Fibroblast of skin of left quadriceps (primary cell): ENCODE measurements at regions not wholly inside any gene's neighbourhood (a gene's known extent, or its start where the extent isn't known, plus 50 kb on each side); places are given as distances from the start of the nearest gene placed in this dataset.
"Not testable (repeated sequence)": the region's sequence is repeated elsewhere in the genome, so short reads cannot be mapped to it uniquely, and the experiment has no call there.

Source experiments
- DNase-seq, 2 experiments: peaks; one replicate each; pipeline ENCODE4 v3.0.0-alpha.2; 2013; ENCODE audit warnings: low read depth in 2 of 2

DNA sequence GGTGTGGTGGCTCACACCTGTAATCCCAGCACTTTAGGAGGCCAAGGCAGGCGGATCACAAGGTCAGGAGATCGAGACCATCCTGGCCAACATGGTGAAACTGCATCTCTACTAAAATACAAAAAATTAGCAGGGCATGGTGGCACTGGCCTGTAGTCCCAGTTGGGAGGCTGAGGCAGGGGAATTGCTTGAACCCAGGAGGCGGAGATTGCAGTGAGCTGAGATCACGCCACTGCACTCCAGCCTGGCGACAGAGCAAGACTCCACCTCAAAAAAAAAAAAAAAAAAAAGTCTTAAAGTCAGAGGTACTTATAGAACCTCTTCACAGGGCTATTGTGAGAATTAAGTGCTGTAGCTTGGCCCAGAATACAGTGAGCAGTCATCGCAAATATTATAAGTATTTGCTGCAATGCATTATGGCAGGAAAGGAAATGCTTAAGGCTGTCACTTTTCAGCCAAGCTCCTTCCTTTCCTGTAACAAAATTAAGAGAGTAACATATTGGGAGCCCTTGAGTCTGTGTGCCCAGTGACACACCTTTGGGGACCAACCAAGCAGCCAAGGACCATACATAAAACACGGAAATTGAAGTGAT is 110.9 kb upstream of the HAND1 start:
- DNase-seq, result not testable (repeated sequence)

DNA sequence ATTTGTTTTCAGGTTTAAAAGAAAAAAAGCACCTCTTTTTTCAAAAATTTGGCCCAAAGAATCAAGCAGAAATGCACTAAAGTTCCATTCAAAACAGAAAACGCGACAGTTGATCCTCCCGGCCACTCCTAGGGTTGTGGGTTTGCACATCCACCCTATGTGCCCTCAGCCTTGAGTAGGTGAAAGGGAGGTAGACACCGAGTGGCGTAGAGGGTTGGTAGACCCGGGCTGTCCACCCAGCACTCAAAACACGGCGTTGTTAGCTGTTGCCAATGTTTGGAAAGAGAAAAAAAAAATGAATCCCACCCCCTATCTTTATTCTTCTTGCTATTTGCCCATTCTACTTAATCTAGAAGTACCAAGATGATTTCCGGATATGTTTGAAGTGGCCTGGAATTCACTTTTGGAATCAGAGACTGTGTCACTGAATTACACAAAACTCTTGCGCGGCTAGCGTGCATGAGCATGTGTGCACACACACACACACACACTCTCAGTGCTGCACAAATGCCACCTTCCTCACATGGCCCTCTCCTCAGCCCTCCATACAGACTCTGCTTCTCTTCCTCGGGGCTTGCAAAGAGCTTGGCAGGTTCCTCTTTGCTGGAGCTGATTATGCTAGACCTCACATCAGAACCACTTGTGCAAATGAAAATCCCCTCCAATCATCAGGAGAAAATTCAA is 110.2 kb upstream of the HAND1 start:
- DNase-seq, result no peak

- DNase-seq, result no peak
These were observed 109.3 kb upstream of the HAND1 start for GRCh38 chr5:154587123-154588026.

GRCh38 chr5:154583671-154584177 is 105.7 kb upstream of the HAND1 start:
- DNase-seq, result no peak

DNA sequence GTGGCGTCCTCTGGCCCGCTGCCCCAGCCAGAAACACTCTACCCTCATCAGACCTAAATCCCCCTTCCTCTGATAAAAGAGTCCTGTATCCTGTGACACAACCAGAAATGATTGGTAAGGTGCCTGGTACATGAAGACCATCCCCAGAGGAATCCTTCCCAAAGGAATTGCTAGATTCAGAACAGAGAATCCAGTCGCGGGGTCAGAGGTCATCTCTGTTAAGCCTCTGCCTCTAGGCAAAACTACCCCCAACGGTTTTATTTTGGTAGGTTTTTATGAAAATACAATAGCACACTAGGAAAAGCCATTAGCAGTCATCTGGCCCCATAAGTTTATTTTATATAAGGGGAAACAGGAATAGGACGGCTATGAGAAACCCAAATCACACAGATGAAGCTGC is 102.4 kb upstream of the HAND1 start:
- DNase-seq, result no peak

DNA sequence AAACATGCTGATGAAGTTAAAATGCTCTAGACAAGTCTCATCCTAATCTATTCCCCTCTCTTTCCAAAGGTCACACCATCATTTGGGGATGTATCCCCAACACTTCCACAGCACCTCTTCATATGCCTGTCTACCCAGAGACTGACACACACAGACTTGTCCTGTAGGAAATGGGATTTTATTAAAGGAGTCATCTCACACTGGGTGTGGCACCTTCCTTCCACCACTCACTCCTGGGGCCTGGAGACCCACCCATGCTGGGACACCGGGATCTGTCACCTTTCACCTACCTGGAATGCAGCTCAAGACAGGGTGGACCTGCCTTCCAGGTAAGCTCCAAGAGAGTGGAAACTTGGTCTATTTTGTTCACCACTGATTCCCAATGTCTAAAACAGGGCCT is 99.4 kb upstream of the HAND1 start:
- DNase-seq, result no peak

DNA sequence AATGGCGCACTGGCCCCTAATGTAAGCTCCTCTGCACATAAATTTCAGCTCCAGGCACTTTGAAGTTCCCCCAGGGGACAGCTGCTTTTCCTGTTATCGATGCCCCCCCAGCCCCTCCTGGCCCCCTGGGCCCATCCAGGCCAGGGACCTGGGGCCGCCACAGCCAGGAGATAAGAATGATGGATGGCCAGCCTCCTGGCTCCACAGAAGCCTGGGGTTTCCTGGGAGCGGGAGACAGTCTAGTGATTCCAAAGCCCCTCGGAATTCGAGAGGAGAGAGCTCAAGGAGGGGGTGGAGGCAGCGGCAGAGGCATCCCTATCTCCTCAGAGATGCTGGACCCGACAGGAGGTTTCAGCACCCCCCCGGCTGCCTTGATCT is 98.4 kb upstream of the HAND1 start:
- DNase-seq, result no peak

DNA sequence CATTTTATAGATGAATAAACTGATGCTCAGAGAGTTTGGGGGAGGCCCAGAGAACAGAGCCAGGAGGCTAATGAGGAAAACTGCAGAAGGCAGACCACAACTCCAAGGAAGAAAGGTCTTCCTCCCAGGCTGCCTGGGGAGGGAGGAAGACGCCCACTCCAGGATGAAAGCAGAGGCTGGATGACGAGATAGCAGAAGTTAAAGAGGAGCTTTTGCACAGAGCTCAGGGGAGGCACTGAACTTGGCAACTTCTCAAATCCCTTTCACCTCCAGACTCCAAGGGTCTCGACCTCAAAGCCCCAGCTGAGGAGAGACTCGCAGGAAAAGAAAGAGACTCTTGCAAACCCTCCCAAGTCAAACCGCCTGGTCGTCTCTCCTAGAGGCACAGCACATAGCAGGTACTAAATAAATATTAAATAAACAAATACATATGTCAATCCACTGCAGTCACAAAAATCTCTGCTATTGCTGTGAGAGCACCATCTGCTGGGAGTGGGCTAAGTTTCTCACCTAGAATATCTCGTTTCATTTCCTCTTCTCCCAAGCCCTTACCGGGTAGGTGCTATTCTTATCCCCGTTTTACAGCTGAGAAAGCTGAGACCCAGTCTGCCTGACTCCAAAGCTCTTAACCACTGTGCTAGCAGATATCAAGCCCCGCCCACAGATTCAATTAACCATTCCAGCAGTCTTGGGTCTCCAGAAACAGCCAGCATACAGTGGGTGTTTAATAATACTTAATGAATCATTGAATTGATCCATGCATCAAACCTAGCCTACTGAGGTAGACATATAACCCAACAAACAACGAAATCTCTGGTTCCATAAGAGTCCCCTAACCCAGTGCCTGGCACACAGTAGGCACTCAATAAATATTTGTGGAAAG is 97.8 kb upstream of the HAND1 start:
- no peak for DNase-seq

- no peak for DNase-seq
These were observed 95.0 kb upstream of the HAND1 start for GRCh38 chr5:154573011-154573410.

DNA sequence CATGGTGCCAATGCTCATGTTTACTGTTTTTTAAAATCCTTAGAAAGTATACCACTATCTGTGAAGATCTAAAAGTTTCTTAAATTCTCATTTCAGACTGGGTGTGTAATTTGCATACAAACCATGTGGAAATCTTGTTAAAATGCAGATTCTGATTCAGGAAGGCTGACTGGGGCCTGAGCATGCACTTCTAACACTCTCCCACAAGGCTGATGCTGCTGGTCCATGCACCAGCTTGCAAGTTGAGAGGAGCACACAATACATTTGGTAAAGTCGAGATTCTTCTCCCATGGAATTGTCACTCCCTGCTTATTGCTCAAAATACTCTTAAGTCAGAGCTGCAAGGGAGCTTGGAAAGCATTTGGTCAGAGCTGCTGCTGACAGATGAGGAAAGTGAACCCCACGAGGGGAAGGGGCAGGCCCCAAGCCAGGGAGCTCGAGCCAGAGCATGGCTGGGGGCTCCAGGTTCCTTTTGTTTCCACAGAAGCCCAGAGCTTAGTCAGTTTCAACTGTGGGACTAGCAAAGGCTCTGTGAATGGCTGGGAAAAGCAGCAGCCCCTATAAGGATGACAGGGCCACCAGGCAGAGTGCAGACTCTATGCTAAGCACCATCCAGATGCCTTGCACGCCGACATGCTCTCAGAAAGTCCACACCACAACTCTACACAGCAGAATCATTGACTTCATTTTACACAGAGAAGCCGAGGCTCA is 93.5 kb upstream of the HAND1 start:
- DNase-seq, result no peak

GRCh38 chr5:154570572-154571324 is 92.7 kb upstream of the HAND1 start:
- DNase-seq, result no peak

DNA sequence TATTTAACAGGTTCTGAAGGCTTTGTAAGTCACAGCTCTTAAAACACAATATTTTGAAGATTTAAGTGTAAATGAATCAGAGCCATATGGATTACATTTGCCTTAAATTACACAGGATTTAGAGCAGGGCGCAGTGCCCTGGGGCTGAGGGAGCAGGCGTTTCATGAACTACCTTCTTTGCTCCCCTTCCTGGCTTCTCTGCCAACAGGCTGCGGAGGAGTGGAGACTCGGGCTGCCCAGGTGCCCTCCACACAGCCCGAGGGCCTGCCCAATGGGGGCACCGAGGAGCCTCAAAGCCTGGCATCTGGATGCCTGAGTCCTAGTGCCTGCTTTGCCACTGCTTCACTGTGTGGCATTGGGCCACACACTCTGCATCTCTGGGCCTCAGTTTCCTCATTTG is 90.6 kb upstream of the HAND1 start:
- no peak for DNase-seq

DNA sequence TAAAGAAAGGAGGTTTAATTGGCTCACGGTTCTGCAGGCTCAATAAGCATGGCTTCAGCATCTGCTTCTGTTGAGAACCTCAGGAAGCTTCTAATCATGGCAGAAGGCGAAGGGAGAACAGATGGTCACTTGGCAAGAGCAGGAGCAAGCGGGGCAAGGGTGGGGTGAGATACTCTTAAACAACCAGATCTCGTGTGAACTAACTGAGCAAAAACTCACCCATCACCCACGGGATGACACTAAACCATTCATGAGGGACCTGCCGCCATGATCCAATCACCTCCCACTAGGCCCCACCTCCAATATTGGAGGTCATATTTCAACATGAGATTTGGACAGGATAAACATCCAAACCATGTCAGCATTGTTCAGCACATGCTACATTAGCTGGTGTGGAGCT is 89.1 kb upstream of the HAND1 start:
- DNase-seq, result no peak

GRCh38 chr5:154566146-154566680 is 88.2 kb upstream of the HAND1 start:
- DNase-seq, result no peak

- no peak for DNase-seq
These were observed 87.1 kb upstream of the HAND1 start for GRCh38 chr5:154565123-154565522.

- DNase-seq, result no peak
These were observed 84.3 kb upstream of the HAND1 start for GRCh38 chr5:154562244-154562880.

GRCh38 chr5:154559398-154560276 is 81.6 kb upstream of the HAND1 start:
- DNase-seq, result no peak

- DNase-seq, result no peak
These were observed 79.5 kb upstream of the HAND1 start for GRCh38 chr5:154557548-154557947.
